ENCODE measurements at regions not wholly inside any gene's neighbourhood (a gene's known extent, or its start where the extent isn't known, plus 50 kb on each side); places are given as distances from the start of the nearest gene placed in this dataset.

GRCh38 chr18:30566877-30567276 lies 475.7 kb downstream of the DSC3 start:
- Histone ChIP-seq H3K9me3 (ENCODE audit: control insufficient read depth in 2 of 2, insufficient read depth in 1 of 2, low read depth in 1 of 2, low read length in 1 of 2) (no peaks in the 10 kb centered on the region), H3K27me3 (ENCODE audit: control insufficient read depth in 3 of 3, insufficient read depth in 3 of 3, low read length in 3 of 3) (no peaks in the 10 kb centered on the region), H3K4me3 (ENCODE audit: low read depth in 1 of 3, low read length in 3 of 3) (no peak overlapping the region), H3K4me1 (ENCODE audit: control insufficient read depth in 3 of 3, insufficient read depth in 2 of 3, low read depth in 1 of 3, low read length in 2 of 3) (no peaks in the 10 kb centered on the region), H3K27ac (ENCODE audit: low read depth in 1 of 3, low read length in 2 of 3) (no peak overlapping the region), H3K36me3 (ENCODE audit: control insufficient read depth in 3 of 3, insufficient read depth in 2 of 3, low read depth in 1 of 3, low read length in 3 of 3) (no peaks in the 10 kb centered on the region)
- FAIRE-seq, result no peak
- 35 to 60% (median 57%) methylated on average over 1 of the region's 1 CpG for WGBS, 3 donors
- no peak for DNase-seq

GRCh38 chr18:30562231-30562630 lies 480.3 kb downstream of the DSC3 start:
- Histone ChIP-seq H3K9me3 (ENCODE audit: control insufficient read depth in 2 of 2, insufficient read depth in 1 of 2, low read depth in 1 of 2, low read length in 1 of 2) (no peaks in the 10 kb centered on the region), H3K4me3 (ENCODE audit: low read depth in 1 of 3, low read length in 3 of 3) (no peak overlapping the region), H3K36me3 (ENCODE audit: control insufficient read depth in 3 of 3, insufficient read depth in 2 of 3, low read depth in 1 of 3, low read length in 3 of 3) (no peaks in the 10 kb centered on the region), H3K27ac (ENCODE audit: low read depth in 1 of 3, low read length in 2 of 3) (no peak overlapping the region), H3K27me3 (ENCODE audit: control insufficient read depth in 3 of 3, insufficient read depth in 3 of 3, low read length in 3 of 3) (no peaks in the 10 kb centered on the region), H3K4me1 (ENCODE audit: control insufficient read depth in 3 of 3, insufficient read depth in 2 of 3, low read depth in 1 of 3, low read length in 2 of 3) (no peaks in the 10 kb centered on the region)
- DNase-seq (no peak), FAIRE-seq (no peak)
- 51 to 59% (median 55%) methylated on average over 1 of the region's 1 CpG for WGBS, 3 donors

- Histone ChIP-seq H3K9me3 (ENCODE audit: control insufficient read depth in 2 of 2, insufficient read depth in 1 of 2, low read depth in 1 of 2, low read length in 1 of 2) (no peaks in the 10 kb centered on the region), H3K4me3 (ENCODE audit: low read depth in 1 of 3, low read length in 3 of 3) (no peak overlapping the region), H3K27ac (ENCODE audit: low read depth in 1 of 3, low read length in 2 of 3) (no peak overlapping the region), H3K4me1 (ENCODE audit: control insufficient read depth in 3 of 3, insufficient read depth in 2 of 3, low read depth in 1 of 3, low read length in 2 of 3) (no peaks in the 10 kb centered on the region), H3K27me3 (ENCODE audit: control insufficient read depth in 3 of 3, insufficient read depth in 3 of 3, low read length in 3 of 3) (no peaks in the 10 kb centered on the region), H3K36me3 (ENCODE audit: control insufficient read depth in 3 of 3, insufficient read depth in 2 of 3, low read depth in 1 of 3, low read length in 3 of 3) (no peaks in the 10 kb centered on the region)
- 80 to 84% (median 83%) methylated on average over 11 of the region's 11 CpGs for WGBS, 3 donors
- DNase-seq (no peak), FAIRE-seq (no peak)
These were observed 486.4 kb downstream of the DSC3 start for GRCh38 chr18:30556112-30556511.

GRCh38 chr18:30545393-30545792 lies 497.1 kb downstream of the DSC3 start:
- H3K27ac ChIP-seq (ENCODE audit: low read depth in 1 of 3, low read length in 2 of 3), result no peak overlapping the region
- no peaks in the 10 kb centered on the region for H3K9me3 ChIP-seq (ENCODE audit: control insufficient read depth in 2 of 2, insufficient read depth in 1 of 2, low read depth in 1 of 2, low read length in 1 of 2)
- DNase-seq (no peak), FAIRE-seq (no peak)
- no peaks in the 10 kb centered on the region for H3K27me3 ChIP-seq (ENCODE audit: control insufficient read depth in 3 of 3, insufficient read depth in 3 of 3, low read length in 3 of 3)
- no peaks in the 10 kb centered on the region for H3K36me3 ChIP-seq (ENCODE audit: control insufficient read depth in 3 of 3, insufficient read depth in 2 of 3, low read depth in 1 of 3, low read length in 3 of 3)
- no peaks in the 10 kb centered on the region for H3K4me1 ChIP-seq (ENCODE audit: control insufficient read depth in 3 of 3, insufficient read depth in 2 of 3, low read depth in 1 of 3, low read length in 2 of 3)
- 74 to 77% (median 75%) methylated on average over 4 of the region's 4 CpGs for WGBS, 3 donors
- no peak overlapping the region for H3K4me3 ChIP-seq (ENCODE audit: low read depth in 1 of 3, low read length in 3 of 3)

GRCh38 chr18:30544141-30544540 lies 498.4 kb downstream of the DSC3 start:
- DNase-seq (no peak), FAIRE-seq (no peak)
- no peaks in the 10 kb centered on the region for H3K36me3 ChIP-seq (ENCODE audit: control insufficient read depth in 3 of 3, insufficient read depth in 2 of 3, low read depth in 1 of 3, low read length in 3 of 3)
- no peak overlapping the region for H3K4me3 ChIP-seq (ENCODE audit: low read depth in 1 of 3, low read length in 3 of 3)
- H3K9me3 ChIP-seq (ENCODE audit: control insufficient read depth in 2 of 2, insufficient read depth in 1 of 2, low read depth in 1 of 2, low read length in 1 of 2), result no peaks in the 10 kb centered on the region
- no peaks in the 10 kb centered on the region for H3K27me3 ChIP-seq (ENCODE audit: control insufficient read depth in 3 of 3, insufficient read depth in 3 of 3, low read length in 3 of 3)
- 75 to 88% (median 83%) methylated on average over 2 of the region's 2 CpGs for whole genome bisulfite sequencing, 3 donors
- H3K4me1 ChIP-seq (ENCODE audit: control insufficient read depth in 3 of 3, insufficient read depth in 2 of 3, low read depth in 1 of 3, low read length in 2 of 3), result no peaks in the 10 kb centered on the region
- no peak overlapping the region for H3K27ac ChIP-seq (ENCODE audit: low read depth in 1 of 3, low read length in 2 of 3)

- 81 to 87% (median 84%) methylated on average over 1 of the region's 1 CpG for WGBS, 3 donors
- H3K9me3 ChIP-seq (ENCODE audit: control insufficient read depth in 2 of 2, insufficient read depth in 1 of 2, low read depth in 1 of 2, low read length in 1 of 2), result no peaks in the 10 kb centered on the region
- no peaks in the 10 kb centered on the region for H3K4me1 ChIP-seq (ENCODE audit: control insufficient read depth in 3 of 3, insufficient read depth in 2 of 3, low read depth in 1 of 3, low read length in 2 of 3)
- no peak overlapping the region for H3K4me3 ChIP-seq (ENCODE audit: low read depth in 1 of 3, low read length in 3 of 3)
- FAIRE-seq, result no peak
- H3K27ac ChIP-seq (ENCODE audit: low read depth in 1 of 3, low read length in 2 of 3), result no peak overlapping the region
- H3K27me3 ChIP-seq (ENCODE audit: control insufficient read depth in 3 of 3, insufficient read depth in 3 of 3, low read length in 3 of 3), result no peaks in the 10 kb centered on the region
- H3K36me3 ChIP-seq (ENCODE audit: control insufficient read depth in 3 of 3, insufficient read depth in 2 of 3, low read depth in 1 of 3, low read length in 3 of 3), result no peaks in the 10 kb centered on the region
- DNase-seq, result no peak
These were observed 508.8 kb downstream of the DSC3 start for GRCh38 chr18:30533716-30534115.

- Histone ChIP-seq H3K27ac (ENCODE audit: low read depth in 1 of 3, low read length in 2 of 3) (no peak overlapping the region), H3K36me3 (ENCODE audit: control insufficient read depth in 3 of 3, insufficient read depth in 2 of 3, low read depth in 1 of 3, low read length in 3 of 3) (no peaks in the 10 kb centered on the region), H3K4me3 (ENCODE audit: low read depth in 1 of 3, low read length in 3 of 3) (no peak overlapping the region), H3K27me3 (ENCODE audit: control insufficient read depth in 3 of 3, insufficient read depth in 3 of 3, low read length in 3 of 3) (no peaks in the 10 kb centered on the region), H3K4me1 (ENCODE audit: control insufficient read depth in 3 of 3, insufficient read depth in 2 of 3, low read depth in 1 of 3, low read length in 2 of 3) (no peaks in the 10 kb centered on the region), H3K9me3 (ENCODE audit: control insufficient read depth in 2 of 2, insufficient read depth in 1 of 2, low read depth in 1 of 2, low read length in 1 of 2) (no peaks in the 10 kb centered on the region)
- FAIRE-seq (no peak), DNase-seq (no peak)
- WGBS, 3 donors, result 71 to 95% (median 89%) methylated on average over 1 of the region's 1 CpG
These were observed 514.6 kb downstream of the DSC3 start for GRCh38 chr18:30527917-30528316.

GRCh38 chr18:30527226-30527625 lies 515.3 kb downstream of the DSC3 start:
- Histone ChIP-seq H3K4me1 (ENCODE audit: control insufficient read depth in 3 of 3, insufficient read depth in 2 of 3, low read depth in 1 of 3, low read length in 2 of 3) (no peaks in the 10 kb centered on the region), H3K36me3 (ENCODE audit: control insufficient read depth in 3 of 3, insufficient read depth in 2 of 3, low read depth in 1 of 3, low read length in 3 of 3) (no peaks in the 10 kb centered on the region), H3K27me3 (ENCODE audit: control insufficient read depth in 3 of 3, insufficient read depth in 3 of 3, low read length in 3 of 3) (no peaks in the 10 kb centered on the region), H3K9me3 (ENCODE audit: control insufficient read depth in 2 of 2, insufficient read depth in 1 of 2, low read depth in 1 of 2, low read length in 1 of 2) (no peaks in the 10 kb centered on the region), H3K27ac (ENCODE audit: low read depth in 1 of 3, low read length in 2 of 3) (no peak overlapping the region), H3K4me3 (ENCODE audit: low read depth in 1 of 3, low read length in 3 of 3) (no peak overlapping the region)
- DNase-seq (no peak), FAIRE-seq (no peak)
- 69 to 77% (median 72%) methylated on average over 1 of the region's 1 CpG for WGBS, 3 donors

GRCh38 chr18:30522288-30522929 lies 520.1 kb downstream of the DSC3 start:
- 85 to 92% (median 85%) methylated on average over 4 of the region's 4 CpGs for WGBS, 3 donors
- Histone ChIP-seq H3K4me1 (ENCODE audit: control insufficient read depth in 3 of 3, insufficient read depth in 2 of 3, low read depth in 1 of 3, low read length in 2 of 3) (no peaks in the 10 kb centered on the region), H3K4me3 (ENCODE audit: low read depth in 1 of 3, low read length in 3 of 3) (no peak overlapping the region), H3K27ac (ENCODE audit: low read depth in 1 of 3, low read length in 2 of 3) (no peak overlapping the region), H3K27me3 (ENCODE audit: control insufficient read depth in 3 of 3, insufficient read depth in 3 of 3, low read length in 3 of 3) (no peaks in the 10 kb centered on the region), H3K36me3 (ENCODE audit: control insufficient read depth in 3 of 3, insufficient read depth in 2 of 3, low read depth in 1 of 3, low read length in 3 of 3) (no peaks in the 10 kb centered on the region), H3K9me3 (ENCODE audit: control insufficient read depth in 2 of 2, insufficient read depth in 1 of 2, low read depth in 1 of 2, low read length in 1 of 2) (no peaks in the 10 kb centered on the region)
- FAIRE-seq (no peak), DNase-seq (no peak)

Measured in small intestine (tissue), 7 donors.